Right lung (tissue), 2 donors: ENCODE measurements at regions not wholly inside any gene's neighbourhood (a gene's known extent, or its start where the extent isn't known, plus 50 kb on each side); places are given as distances from the start of the nearest gene placed in this dataset.

ENCODE experiments used
- DNase-seq, 2 donors: peaks; one replicate each; pipeline ENCODE4 v3.0.0-alpha.2; 2013

GRCh38 chr2:236852100-236852976, 233.4 kb upstream of the COPS8 start:
- DNase-seq = peak; percentile 38 to 53

- no peak for DNase-seq
These were observed 232.7 kb upstream of the COPS8 start for GRCh38 chr2:236852977-236853374.

- no peak for DNase-seq
These were observed 232.1 kb upstream of the COPS8 start for GRCh38 chr2:236853585-236854051.

GRCh38 chr2:236855176-236855865, 230.4 kb upstream of the COPS8 start:
- DNase-seq = no peak

- DNase-seq = no peak
These were observed 229.5 kb upstream of the COPS8 start for GRCh38 chr2:236855866-236856847.

GRCh38 chr2:236856848-236857235, 228.8 kb upstream of the COPS8 start:
- DNase-seq = no peak

GRCh38 chr2:236857246-236857645, 228.4 kb upstream of the COPS8 start:
- DNase-seq = no peak

- no peak for DNase-seq
These were observed 227.9 kb upstream of the COPS8 start for GRCh38 chr2:236857781-236858180.

GRCh38 chr2:236858661-236859060, 227.0 kb upstream of the COPS8 start:
- DNase-seq = no peak

GRCh38 chr2:236859908-236860307, 225.8 kb upstream of the COPS8 start:
- DNase-seq = no peak

- DNase-seq = no peak
These were observed 224.4 kb upstream of the COPS8 start for GRCh38 chr2:236861196-236861875.

- no peak for DNase-seq
These were observed 223.7 kb upstream of the COPS8 start for GRCh38 chr2:236861944-236862343.

- DNase-seq = no peak
These were observed 223.2 kb upstream of the COPS8 start for GRCh38 chr2:236862526-236862925.

- DNase-seq = no peak
These were observed 222.5 kb upstream of the COPS8 start for GRCh38 chr2:236862961-236863728.

- DNase-seq = no peak
These were observed 222.0 kb upstream of the COPS8 start for GRCh38 chr2:236863729-236864126.

GRCh38 chr2:236865052-236865451, 220.6 kb upstream of the COPS8 start:
- no peak for DNase-seq

- no peak for DNase-seq
These were observed 218.9 kb upstream of the COPS8 start for GRCh38 chr2:236866542-236867340.

- DNase-seq = no peak
These were observed 218.0 kb upstream of the COPS8 start for GRCh38 chr2:236867441-236868260.

GRCh38 chr2:236870370-236870769, 215.3 kb upstream of the COPS8 start:
- no peak for DNase-seq
